ENCODE measurements at regions not wholly inside any gene's neighbourhood (a gene's known extent, or its start where the extent isn't known, plus 50 kb on each side); places are given as distances from the start of the nearest gene placed in this dataset.

DNA sequence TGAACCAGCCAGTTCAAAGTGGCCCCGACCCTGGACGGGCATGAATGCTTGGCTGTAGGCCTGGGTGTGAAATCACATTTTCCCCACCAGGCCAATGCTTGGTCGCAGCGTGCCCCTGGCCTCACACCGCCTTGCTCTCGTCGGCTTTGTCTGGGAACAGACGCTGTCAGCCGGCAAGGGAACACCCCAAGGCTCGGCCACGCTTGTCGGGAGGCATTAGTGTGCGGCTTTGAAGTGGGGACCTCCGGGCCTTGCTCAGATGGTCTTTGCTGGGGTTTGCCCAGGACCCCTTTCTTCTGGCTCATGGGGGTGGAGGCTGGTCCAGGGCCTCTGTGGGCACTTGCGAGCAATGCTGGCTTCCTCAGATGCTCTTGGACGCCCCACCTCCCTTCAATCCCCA is 79.1 kb downstream of the INHBB start:
- TF ChIP-seq, protein P1, sequence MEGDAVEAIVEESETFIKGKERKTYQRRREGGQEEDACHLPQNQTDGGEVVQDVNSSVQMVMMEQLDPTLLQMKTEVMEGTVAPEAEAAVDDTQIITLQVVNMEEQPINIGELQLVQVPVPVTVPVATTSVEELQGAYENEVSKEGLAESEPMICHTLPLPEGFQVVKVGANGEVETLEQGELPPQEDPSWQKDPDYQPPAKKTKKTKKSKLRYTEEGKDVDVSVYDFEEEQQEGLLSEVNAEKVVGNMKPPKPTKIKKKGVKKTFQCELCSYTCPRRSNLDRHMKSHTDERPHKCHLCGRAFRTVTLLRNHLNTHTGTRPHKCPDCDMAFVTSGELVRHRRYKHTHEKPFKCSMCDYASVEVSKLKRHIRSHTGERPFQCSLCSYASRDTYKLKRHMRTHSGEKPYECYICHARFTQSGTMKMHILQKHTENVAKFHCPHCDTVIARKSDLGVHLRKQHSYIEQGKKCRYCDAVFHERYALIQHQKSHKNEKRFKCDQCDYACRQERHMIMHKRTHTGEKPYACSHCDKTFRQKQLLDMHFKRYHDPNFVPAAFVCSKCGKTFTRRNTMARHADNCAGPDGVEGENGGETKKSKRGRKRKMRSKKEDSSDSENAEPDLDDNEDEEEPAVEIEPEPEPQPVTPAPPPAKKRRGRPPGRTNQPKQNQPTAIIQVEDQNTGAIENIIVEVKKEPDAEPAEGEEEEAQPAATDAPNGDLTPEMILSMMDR (conservative IDR thresholded peaks at IDR 0.05 in 1 of 2, IDR thresholded peaks at IDR 0.05 in 1 of 2; ENCODE audit: extremely low read depth in 1 of 2, insufficient read depth in 1 of 2, low read depth in 1 of 2, low read length in 2 of 2) = no peak
- no peak for TF ChIP-seq EZH2 (IDR thresholded peaks at IDR 0.05; ENCODE audit: borderline replicate concordance, low read length)
